ENCODE measurements at regions not wholly inside any gene's neighbourhood (a gene's known extent, or its start where the extent isn't known, plus 50 kb on each side); places are given as distances from the start of the nearest gene placed in this dataset.

DNA sequence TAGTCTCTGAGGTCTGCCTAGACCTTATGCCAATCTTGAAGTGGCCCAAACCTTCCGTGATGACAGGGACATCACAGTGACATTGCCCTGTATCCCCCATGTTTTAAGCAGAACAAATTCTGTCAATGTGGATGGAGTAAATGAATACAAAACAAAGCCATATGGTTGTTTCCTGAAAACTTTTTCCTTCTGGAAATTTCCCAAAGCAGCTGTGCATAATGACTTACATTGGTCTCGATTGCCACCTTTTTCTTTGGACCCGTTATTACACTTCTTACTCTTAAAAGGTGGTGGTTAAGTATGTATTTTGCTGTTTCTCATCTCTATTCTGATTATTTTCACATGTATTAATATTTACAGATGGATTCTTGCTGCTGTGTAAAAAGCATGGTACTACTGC lies 411.2 kb upstream of the KLF6 start:
- no peak for TF ChIP-seq CTCF (IDR thresholded peaks at IDR 0.05; ENCODE audit: low read depth, low read length, missing control alignments)
- H3K4me3 ChIP-seq (ENCODE audit: low read depth, low read length) = no peak overlapping the region
- DNase-seq (ENCODE audit: low read depth) = no peak

DNA sequence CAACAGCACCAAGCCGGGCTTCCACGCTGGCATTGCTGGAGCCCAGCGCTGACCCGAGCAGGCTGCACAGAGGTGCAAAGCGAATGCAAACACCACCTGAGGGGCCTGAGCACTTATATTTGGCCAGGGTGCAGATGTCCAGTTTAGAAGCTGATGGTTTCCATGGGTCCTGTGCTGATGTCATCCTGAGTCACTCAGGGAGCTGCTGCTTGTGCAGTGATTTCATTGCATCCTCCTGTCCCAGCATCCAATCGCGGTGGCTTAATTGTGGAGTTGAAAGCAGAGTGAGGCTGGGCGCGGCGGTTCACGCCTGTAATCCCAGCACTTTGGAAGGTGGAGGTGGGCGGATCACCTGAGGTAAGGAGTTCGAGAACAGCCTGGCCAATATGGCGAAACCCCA lies 410.2 kb upstream of the KLF6 start:
- no peak for DNase-seq (ENCODE audit: low read depth)
- no peak overlapping the region for H3K4me3 ChIP-seq (ENCODE audit: low read depth, low read length)
- no peak for TF ChIP-seq CTCF (IDR thresholded peaks at IDR 0.05; ENCODE audit: low read depth, low read length, missing control alignments)

GRCh38 chr10:4194231-4194630 lies 409.2 kb upstream of the KLF6 start:
- no peak overlapping the region for H3K4me3 ChIP-seq (ENCODE audit: low read depth, low read length)
- DNase-seq (ENCODE audit: low read depth) = no peak
- no peak for TF ChIP-seq CTCF (IDR thresholded peaks at IDR 0.05; ENCODE audit: low read depth, low read length, missing control alignments)

DNA sequence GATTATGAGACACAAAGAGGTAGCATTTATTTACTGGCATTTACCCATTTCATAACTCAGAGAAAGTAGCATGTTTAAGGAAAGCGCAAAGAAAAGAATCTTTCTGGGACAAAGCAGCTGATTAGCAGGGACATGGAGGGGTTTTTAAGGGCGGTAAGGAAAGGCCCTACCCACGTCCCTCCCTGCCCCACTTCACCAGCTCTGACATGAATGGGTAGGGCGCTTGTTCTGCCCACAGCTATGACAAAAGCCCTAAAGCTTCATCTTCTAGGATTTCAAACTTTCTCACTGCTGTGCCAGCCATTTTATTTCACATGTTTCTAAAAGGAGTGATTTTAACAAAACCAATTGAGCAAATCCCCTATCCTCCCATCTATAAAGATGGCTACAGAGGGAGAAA lies 406.9 kb upstream of the KLF6 start:
- no peak for TF ChIP-seq CTCF (IDR thresholded peaks at IDR 0.05; ENCODE audit: low read depth, low read length, missing control alignments)
- DNase-seq (ENCODE audit: low read depth) = no peak
- H3K4me3 ChIP-seq (ENCODE audit: low read depth, low read length) = no peak overlapping the region

GRCh38 chr10:4191354-4191753 lies 406.3 kb upstream of the KLF6 start:
- no peak for DNase-seq (ENCODE audit: low read depth)
- H3K4me3 ChIP-seq (ENCODE audit: low read depth, low read length) = no peak overlapping the region
- no peak for TF ChIP-seq CTCF (IDR thresholded peaks at IDR 0.05; ENCODE audit: low read depth, low read length, missing control alignments)

DNA sequence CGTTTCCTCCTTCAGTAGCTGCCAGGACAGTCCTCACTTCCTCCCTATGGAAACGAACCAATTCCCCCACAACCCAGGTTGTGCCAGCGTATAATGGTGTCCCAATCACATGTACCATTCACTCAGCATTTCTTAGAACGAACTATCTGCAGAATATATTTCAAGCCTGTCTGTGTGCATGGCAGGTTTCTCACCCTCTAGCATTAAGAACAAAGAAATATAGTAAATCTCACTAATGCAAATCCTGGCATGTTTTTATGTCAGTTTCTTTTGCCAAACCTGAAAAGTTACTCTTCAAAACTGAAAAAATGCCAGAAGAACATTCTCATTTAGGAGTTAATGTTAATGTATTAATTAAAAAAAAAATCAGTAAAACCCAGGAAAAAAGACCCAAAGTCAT lies 405.9 kb upstream of the KLF6 start:
- H3K4me3 ChIP-seq (ENCODE audit: low read depth, low read length) = no peak overlapping the region
- DNase-seq (ENCODE audit: low read depth) = no peak
- TF ChIP-seq CTCF (IDR thresholded peaks at IDR 0.05; ENCODE audit: low read depth, low read length, missing control alignments) = no peak

DNA sequence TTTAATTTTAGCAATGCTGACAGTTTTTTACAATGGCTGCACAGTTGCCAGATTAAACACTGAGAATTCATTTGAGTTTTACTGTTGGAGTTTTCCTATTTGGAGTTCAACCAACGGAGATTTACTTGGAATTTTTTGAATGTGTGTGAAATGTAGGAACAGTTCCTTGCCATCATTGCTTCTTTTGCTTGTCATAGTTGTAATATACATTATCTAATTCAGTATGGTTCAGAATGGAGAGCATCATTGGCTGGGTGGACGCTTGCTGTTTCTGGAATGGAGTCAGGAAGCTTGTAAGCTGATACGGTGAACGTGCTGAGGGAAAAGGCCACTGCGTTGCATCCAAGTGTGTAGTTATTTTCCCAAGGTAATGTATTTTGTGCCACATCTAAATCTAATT lies 404.3 kb upstream of the KLF6 start:
- no peak overlapping the region for H3K4me3 ChIP-seq (ENCODE audit: low read depth, low read length)
- TF ChIP-seq CTCF (IDR thresholded peaks at IDR 0.05; ENCODE audit: low read depth, low read length, missing control alignments) = no peak
- no peak for DNase-seq (ENCODE audit: low read depth)

All from GM12864 (cell line).